HFFc6 (cell line): ENCODE measurements at regions not wholly inside any gene's neighbourhood (a gene's known extent, or its start where the extent isn't known, plus 50 kb on each side); places are given as distances from the start of the nearest gene placed in this dataset.

Experiments used
- DNase-seq: peaks from one replicate; pipeline ENCODE4 v3.0.0-alpha.2; 2018
- H3K27ac Mint-ChIP-seq: 2 replicates; pipeline ENCODE4 v1.8.0; 2020; ENCODE audit warnings: mild to moderate bottlenecking, mixed read lengths
- H3K27me3 Mint-ChIP-seq: 2 replicates; pipeline ENCODE4 v1.8.0; 2021; ENCODE audit warnings: mild to moderate bottlenecking, moderate library complexity, mixed read lengths; ENCODE audit not compliant: insufficient read depth
- H3K36me3 Mint-ChIP-seq: 2 replicates; pipeline ENCODE4 v1.8.0; 2021; ENCODE audit warnings: low read depth, mixed read lengths
- H3K4me1 Mint-ChIP-seq: 2 replicates; pipeline ENCODE4 v1.8.0; 2020; ENCODE audit warnings: low read depth, mixed read lengths
- H3K4me3 Mint-ChIP-seq: 2 replicates; pipeline ENCODE4 v1.8.0; 2020; ENCODE audit warnings: mild to moderate bottlenecking, moderate library complexity, mixed read lengths
- H3K9me3 Mint-ChIP-seq: 2 replicates; pipeline ENCODE4 v1.8.0; 2020; ENCODE audit warnings: mild to moderate bottlenecking, mixed read lengths
- TF ChIP-seq, protein P1 (sequence below): fragments of 200-600 bp; sonication (generic); IDR thresholded peaks from 2 replicates; pipeline ENCODE4 v1.5.0; 2021; ENCODE audit warnings: antibody characterized with exemption, mild to moderate bottlenecking

DNA sequence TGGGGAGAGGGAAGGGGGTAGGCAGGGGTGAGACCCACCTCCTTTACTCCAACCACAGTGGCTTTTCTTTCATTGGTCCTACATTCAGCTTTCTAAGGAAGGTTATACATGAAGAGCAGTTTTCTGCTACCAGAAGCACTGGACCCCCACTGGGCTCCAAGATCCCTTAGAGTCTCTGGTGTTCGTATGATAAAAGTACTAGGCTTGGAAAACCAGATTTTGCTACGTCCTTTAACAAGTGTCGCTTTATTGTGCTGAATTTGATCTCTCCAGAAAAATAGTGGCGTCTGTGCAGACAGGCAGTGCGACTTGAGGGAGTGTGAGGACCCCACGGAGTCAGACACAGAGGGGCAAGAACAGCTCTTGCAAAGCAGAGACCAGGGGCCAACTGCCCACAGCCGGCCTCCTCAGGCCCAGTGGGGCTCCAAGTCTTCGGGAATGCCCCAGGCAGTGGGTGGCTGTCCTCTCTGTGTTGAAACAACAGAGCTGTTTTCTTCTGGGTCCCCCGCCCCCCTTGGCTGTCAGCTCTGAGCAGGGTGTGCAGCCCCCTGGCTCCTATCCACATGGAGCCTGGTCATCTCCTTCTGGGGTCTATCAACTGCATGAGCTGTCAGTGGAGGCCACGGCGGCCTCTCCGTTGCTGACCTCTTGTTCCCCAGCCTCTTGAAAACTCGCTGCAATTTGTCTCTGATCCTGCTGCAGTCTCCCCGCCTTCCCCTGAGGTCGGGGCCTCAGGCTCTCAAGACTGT is 333.2 kb downstream of the RPS24 start:
- H3K4me3 Mint-ChIP-seq, result no peak overlapping the region
- peaks cover 59% of the 10 kb centered on the region for H3K27me3 Mint-ChIP-seq
- DNase-seq, result no peak
- peaks cover 8% of the 10 kb centered on the region for H3K4me1 Mint-ChIP-seq
- no peaks in the 10 kb centered on the region for H3K9me3 Mint-ChIP-seq
- no peak overlapping the region for H3K27ac Mint-ChIP-seq
- H3K36me3 Mint-ChIP-seq, result no peaks in the 10 kb centered on the region
- TF ChIP-seq, protein P1, sequence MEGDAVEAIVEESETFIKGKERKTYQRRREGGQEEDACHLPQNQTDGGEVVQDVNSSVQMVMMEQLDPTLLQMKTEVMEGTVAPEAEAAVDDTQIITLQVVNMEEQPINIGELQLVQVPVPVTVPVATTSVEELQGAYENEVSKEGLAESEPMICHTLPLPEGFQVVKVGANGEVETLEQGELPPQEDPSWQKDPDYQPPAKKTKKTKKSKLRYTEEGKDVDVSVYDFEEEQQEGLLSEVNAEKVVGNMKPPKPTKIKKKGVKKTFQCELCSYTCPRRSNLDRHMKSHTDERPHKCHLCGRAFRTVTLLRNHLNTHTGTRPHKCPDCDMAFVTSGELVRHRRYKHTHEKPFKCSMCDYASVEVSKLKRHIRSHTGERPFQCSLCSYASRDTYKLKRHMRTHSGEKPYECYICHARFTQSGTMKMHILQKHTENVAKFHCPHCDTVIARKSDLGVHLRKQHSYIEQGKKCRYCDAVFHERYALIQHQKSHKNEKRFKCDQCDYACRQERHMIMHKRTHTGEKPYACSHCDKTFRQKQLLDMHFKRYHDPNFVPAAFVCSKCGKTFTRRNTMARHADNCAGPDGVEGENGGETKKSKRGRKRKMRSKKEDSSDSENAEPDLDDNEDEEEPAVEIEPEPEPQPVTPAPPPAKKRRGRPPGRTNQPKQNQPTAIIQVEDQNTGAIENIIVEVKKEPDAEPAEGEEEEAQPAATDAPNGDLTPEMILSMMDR, result no peak

DNA sequence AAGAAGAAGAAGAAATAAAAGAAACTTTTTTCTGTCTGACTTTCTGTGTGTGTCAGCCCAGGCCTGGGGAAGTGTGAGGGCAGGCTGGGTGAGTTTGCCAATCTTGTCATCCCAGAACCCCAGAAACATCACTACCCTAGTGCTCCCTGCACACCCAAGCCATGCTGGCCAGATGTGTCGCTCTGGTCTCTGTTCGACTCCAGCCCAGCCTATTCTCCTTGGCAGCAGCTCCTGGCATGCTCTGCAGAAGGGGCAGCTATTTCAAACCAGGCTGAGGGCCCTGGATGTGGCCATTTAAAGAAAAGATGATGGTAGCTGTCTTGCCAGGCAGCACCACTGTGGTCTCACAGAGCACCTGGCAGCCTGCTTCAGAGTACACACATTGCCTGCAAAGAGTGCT is 334.1 kb downstream of the RPS24 start:
- H3K9me3 Mint-ChIP-seq, result no peaks in the 10 kb centered on the region
- TF ChIP-seq, protein P1, result no peak
- H3K4me1 Mint-ChIP-seq, result peaks cover under 1% of the 10 kb centered on the region; the same call in 1 of the 2 replicates
- no peaks in the 10 kb centered on the region for H3K36me3 Mint-ChIP-seq
- H3K4me3 Mint-ChIP-seq, result no peak overlapping the region
- H3K27me3 Mint-ChIP-seq, result peaks cover 68% of the 10 kb centered on the region
- no peak overlapping the region for H3K27ac Mint-ChIP-seq
- no peak for DNase-seq

DNA sequence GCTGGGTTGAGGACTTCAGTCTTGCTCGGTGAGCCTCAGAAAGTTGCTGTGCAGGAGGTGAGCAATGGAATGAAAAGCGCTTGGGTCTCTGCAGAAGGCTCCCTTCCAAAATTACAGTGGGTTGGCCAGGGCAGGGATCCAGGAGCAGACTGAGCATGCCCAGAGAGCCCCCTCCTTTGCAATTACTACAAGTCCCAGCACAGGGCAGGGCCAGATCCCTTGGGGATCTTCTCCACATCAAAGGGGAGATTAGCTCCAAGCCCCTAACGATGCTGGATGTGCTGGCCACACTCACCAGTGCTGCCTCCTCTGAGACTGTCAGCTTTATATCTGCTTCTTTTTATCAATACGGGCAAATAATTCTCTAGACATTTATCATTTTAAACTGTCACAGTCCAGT is 337.5 kb downstream of the RPS24 start:
- DNase-seq, result no peak
- Mint-ChIP-seq H3K36me3 (no peaks in the 10 kb centered on the region), H3K4me1 (no peaks in the 10 kb centered on the region), H3K9me3 (no peaks in the 10 kb centered on the region), H3K4me3 (no peak overlapping the region), H3K27me3 (peaks cover 58% of the 10 kb centered on the region), H3K27ac (no peak overlapping the region)
- TF ChIP-seq, protein P1, result no peak

DNA sequence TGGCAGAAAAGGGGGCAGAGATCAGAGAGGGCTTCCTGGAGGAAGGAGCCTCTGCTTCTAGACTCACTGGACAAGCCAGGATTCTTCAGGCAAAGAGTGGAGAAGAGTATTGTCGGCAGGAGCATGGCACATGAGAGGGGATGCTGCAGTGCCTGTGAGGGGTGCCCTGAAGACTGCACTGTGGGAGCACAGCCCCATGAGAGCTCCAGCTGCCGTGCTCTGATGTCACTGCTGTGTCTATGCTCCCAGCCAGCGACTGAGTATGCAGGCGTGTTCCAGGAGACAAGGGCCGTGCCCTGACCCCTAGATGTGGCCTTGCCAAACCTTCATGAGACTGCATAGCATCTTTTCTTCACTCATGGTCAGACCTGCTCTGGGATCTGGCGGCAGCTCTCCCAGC is 339.1 kb downstream of the RPS24 start:
- Mint-ChIP-seq H3K9me3 (no peaks in the 10 kb centered on the region), H3K36me3 (no peaks in the 10 kb centered on the region), H3K4me1 (no peaks in the 10 kb centered on the region), H3K27ac (no peak overlapping the region), H3K4me3 (no peak overlapping the region), H3K27me3 (peaks cover 47% of the 10 kb centered on the region)
- TF ChIP-seq, protein P1, result no peak
- DNase-seq, result no peak

DNA sequence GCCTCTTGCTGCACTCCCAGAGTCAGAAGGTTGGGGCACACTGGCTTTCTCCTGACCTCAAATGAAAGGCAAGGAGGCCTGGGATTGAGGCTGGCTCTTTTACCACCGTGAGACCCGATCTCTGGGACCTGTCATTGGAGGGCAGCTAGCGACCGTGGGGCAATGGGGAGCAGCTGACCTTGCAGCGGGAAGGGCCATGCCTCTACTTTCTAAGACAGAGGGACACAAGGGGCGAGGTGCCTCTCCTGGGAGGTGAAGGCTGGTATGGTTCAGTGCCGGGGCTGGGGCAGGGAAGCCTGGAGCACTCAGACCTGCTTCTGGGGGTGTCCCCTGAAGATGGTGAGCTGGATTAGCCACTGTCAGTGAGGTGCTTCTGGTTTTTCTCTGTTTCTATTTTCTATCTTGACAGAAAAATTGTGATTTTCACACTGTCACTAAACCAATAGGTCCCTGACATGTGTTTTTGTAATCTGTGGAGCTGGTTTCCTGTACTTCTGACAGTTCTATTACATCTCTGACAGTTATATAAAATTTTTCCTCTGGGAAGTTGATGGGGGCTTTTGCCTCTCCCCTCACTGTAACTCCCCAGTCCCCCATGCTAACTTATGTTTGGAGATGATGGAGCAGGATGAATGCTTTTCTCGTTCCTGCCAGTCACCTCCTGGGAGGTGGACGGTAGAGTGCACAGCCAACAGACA is 340.8 kb downstream of the RPS24 start:
- no peak for DNase-seq
- no peak overlapping the region for H3K27ac Mint-ChIP-seq
- H3K9me3 Mint-ChIP-seq, result peaks cover 7% of the 10 kb centered on the region; the same call in 1 of the 2 replicates

More for the DNA sequence above, 340.8 kb downstream of the RPS24 start:
- TF ChIP-seq, protein P1, result no peak
- H3K27me3 Mint-ChIP-seq, result peaks cover 50% of the 10 kb centered on the region
- H3K4me3 Mint-ChIP-seq, result no peak overlapping the region
- no peaks in the 10 kb centered on the region for H3K36me3 Mint-ChIP-seq
- H3K4me1 Mint-ChIP-seq, result no peaks in the 10 kb centered on the region
